CD4-positive, alpha-beta T cell treated with Interleukin-15 for 1 hour (primary cell): ENCODE measurements at regions not wholly inside any gene's neighbourhood (a gene's known extent, or its start where the extent isn't known, plus 50 kb on each side); places are given as distances from the start of the nearest gene placed in this dataset.
A peak's percentile ranks its signal among the peaks of the same experiment; 100 is the strongest.

Experiments
- DNase-seq: peaks from one replicate; pipeline ENCODE4 v3.0.0-alpha.2; 2020

GRCh38 chr15:94001255-94001801, 230.0 kb upstream of the MCTP2 start:
- DNase-seq, result no peak

- no peak for DNase-seq
Measured at GRCh38 chr15:94000606-94001005, 230.8 kb upstream of the MCTP2 start.

DNA sequence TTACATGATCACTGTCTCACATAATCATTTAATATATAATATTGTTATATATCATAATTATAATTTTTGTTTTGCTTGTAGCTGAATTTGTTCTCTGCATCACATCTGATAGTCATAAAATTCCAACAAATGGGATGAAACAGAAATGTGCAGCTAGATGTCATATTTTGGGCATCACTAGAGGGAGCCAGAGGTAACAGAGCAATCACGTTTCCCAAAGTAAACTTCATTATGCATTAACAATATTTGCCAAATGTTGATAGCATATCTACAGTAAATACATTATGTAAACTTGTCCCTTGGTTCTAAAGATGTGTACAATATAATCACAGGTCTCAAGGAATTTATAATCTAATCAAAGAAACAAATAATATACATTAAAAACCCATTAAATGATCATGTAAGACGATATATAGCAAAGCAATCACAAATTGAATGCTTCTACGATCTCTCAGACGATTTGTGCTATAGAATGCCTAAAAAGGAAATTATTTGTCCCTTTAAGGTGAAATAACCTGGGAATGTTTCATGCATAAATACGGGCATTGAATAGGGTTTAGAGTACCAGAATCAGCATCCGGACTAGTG, 234.2 kb upstream of the MCTP2 start:
- DNase-seq, result no peak

DNA sequence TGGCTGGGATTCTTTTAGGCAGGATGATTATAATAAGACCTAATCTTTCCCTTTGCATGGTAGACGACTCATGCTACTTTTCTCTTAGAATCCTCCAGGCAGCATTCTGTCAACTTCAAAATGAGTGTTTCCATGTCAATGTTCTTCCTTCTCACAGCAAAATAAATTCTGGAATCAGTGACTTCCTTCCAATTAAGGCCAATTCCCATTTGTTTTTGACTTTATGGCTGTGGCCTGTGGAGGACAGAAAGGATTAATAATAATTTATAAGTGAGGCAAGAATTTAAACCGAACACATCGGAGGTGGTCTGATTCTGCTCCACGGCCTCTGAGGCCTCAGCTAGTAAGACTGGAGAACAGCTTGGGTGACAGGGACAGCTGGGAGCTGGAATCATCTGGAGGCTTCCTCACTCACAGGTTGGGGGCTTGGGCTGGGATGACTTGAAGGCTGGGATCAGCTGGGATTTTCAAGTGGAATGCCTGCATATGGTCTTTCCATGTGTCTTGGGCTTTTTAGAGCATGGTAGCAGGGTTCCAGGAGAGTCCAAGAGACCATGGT, 241.8 kb upstream of the MCTP2 start:
- DNase-seq, result no peak

- peak; percentile 26 for DNase-seq
Measured at GRCh38 chr15:93987068-93987467, 244.3 kb upstream of the MCTP2 start.

GRCh38 chr15:93986400-93986984, 244.9 kb upstream of the MCTP2 start:
- no peak for DNase-seq

DNA sequence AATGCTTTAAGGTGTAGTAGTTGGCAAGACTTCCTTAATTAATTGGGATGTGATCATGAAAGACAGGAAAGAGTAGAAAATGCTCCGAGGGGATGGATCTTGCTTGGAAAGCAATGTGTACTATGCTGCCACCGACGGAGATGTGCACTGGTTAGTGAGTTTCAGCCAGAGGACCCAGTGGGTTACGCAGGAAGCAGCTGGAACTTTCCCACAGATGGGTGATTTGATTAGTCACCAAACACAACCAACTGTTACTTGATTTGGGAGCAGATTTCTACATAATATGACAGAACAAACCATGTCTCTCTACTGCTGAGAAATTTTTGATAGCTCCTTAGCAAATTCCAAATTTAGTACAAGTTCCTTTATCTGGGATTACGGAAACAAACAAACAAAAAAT, 245.4 kb upstream of the MCTP2 start:
- DNase-seq, result no peak

- no peak for DNase-seq
Measured at GRCh38 chr15:93985176-93985575, 246.2 kb upstream of the MCTP2 start.

- DNase-seq, result no peak
Measured at GRCh38 chr15:93983526-93983925, 247.8 kb upstream of the MCTP2 start.

- no peak for DNase-seq
Measured at GRCh38 chr15:93982226-93982727, 249.1 kb upstream of the MCTP2 start.

GRCh38 chr15:93981706-93982105, 249.7 kb upstream of the MCTP2 start:
- no peak for DNase-seq

DNA sequence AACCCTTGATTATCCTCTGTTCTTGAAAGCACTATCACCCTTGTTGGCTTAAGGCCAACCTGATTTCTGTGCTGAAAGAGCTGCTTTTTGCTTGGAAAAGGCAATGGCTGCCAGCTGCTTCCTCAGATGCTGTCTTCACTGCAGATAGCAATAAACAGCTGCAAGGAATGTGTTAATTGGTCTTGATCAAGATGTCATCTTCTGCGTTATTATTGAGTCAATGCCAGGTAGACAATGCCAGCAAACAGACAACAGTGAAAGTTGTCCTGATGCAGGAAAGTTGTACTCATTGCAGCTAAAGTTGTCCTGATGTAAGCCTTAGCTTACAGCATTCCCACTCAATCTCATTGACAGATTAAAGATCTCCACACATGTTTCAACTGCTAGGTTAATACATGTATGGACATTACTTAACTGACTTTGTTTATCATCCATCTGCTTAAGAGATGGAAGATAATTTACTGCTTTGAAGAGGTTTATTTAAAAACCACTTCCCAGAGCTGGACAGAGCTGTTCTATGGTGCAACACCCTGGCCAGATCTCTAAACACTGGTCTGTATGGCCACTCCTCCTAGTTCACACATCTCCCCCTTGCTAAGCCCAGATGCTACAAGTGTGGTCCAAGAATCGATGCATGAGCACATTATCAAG, 251.0 kb upstream of the MCTP2 start:
- DNase-seq, result no peak

DNA sequence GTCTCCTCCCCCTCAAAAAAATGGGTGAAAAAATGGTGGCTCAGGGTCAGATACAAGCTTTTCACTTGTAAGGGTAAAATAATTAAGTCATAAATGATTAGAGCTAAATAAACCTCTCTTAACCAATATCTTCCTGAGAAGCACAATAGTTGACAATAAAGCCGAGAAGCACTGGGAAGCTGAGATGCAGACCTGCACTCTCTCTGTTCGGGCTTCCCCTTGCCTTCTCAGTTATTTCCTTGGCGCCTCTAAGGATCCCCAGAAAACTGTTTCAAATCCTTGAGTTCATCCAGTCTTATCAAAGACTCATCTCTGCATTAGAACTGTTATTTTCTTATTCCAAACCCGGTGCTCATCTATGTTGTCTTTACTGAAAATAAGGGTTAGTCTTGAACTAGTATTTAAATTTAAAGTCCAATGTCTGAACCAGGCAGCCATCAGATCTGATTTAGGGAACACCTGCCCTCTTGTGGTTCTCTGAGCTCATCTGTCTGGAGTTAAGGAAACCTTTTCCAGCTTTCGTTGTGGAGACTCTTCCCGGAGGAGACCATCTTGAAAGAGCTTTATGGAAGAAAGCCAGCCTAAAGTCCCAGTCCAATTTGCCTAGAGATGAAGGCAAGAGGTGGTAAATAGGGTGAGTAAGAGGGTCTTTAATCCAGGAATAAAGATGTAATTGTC, 256.4 kb upstream of the MCTP2 start:
- no peak for DNase-seq

- DNase-seq, result no peak
Measured at GRCh38 chr15:93973287-93973686, 258.1 kb upstream of the MCTP2 start.

DNA sequence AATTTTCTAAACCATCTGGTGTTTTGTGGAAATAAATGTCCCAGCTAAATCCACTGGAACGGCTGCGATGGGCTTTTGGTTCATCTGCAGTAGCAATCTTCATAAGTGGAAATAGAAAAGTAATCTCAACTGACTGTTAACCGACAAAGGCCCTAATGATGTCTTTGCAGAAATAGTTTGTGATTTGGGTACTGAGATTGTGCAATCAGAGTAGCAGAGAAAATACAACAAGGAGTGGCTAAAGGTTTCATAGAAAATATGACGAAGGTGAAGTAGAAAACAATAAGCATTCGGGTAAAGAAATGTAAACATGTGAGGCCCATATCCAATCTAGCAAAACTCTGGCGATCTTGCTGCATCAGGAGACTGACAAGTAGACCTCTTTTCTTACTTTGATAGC, 262.6 kb upstream of the MCTP2 start:
- DNase-seq, result no peak

- DNase-seq, result no peak
Measured at GRCh38 chr15:93965304-93965908, 266.0 kb upstream of the MCTP2 start.

- no peak for DNase-seq
Measured at GRCh38 chr15:93954985-93955571, 276.3 kb upstream of the MCTP2 start.

DNA sequence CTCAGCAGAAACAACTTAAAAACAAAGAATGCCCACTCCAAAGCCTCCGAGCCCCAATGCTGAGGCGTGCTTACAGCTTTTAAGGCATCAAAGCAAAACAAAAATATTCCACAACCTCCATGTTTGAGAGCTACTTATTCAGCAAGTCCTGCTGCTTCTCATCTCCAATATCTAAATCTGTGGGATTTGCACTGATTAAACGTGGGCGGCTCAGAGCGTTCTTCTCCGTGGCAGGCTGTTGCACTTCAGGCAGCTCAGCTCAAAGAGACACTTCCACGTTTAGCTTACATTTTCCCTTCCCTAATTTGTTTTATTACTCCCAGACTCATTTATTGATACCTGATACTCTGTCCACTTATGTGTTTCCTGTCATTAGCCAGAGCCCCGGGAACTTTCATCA, 282.6 kb upstream of the MCTP2 start:
- DNase-seq, result no peak

DNA sequence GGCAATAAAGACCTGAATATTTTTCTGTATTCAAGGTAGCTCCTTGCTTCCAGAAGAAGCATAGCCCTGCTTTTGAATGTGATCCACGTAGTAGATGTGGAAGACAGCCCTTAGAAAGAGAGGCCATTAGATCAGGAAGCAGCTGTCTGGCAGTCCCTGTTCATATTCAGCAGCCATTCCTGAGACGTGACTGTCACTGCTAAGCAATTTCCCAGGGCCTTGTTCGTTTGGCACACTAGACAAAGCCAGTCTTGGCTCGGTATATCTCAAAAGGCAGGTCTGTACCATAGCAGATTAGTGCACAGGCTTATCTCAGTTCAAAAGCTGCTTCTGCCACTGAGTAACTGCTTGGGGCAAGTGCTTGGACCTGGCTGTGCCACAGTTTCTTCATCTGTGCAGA, 287.8 kb upstream of the MCTP2 start:
- DNase-seq, result no peak

GRCh38 chr15:93942269-93942694, 289.1 kb upstream of the MCTP2 start:
- no peak for DNase-seq

- no peak for DNase-seq
Measured at GRCh38 chr15:93941697-93942096, 289.7 kb upstream of the MCTP2 start.

DNA sequence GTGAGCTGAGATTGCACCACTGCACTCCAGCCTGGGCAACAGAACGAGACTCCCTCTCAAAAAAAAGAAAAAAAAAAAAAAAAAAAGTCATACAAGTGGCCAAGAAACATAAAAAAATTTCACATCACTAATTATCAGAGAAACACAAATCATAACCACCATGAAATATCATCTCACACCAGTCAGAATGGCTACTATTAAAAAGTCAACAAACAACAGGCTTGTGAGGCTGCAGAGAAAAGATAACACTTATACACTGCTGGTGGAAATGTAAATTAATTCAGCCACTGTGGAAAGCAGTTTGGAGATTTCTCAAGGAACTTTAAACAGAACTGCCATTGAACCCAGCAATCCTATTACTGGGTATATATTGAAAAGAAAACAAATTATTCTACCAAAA, 291.1 kb upstream of the MCTP2 start:
- no peak for DNase-seq
